ENCODE measurements at regions not wholly inside any gene's neighbourhood (a gene's known extent, or its start where the extent isn't known, plus 50 kb on each side); places are given as distances from the start of the nearest gene placed in this dataset.
"Not testable (repeated sequence)": the region's sequence is repeated elsewhere in the genome, so short reads cannot be mapped to it uniquely, and the experiment has no call there.

- H3K27ac ChIP-seq (ENCODE audit: low read depth, low read length); DNase-seq (ENCODE audit: low read depth in 4 of 6, low spot score in 6 of 6); H3K27me3 ChIP-seq (ENCODE audit: control insufficient read depth, insufficient read depth, low read length); H3K9me3 ChIP-seq (ENCODE audit: control insufficient read depth, insufficient read depth, low read length); H3K4me1 ChIP-seq (ENCODE audit: control insufficient read depth, insufficient read depth, low read length); H3K36me3 ChIP-seq (ENCODE audit: control insufficient read depth, insufficient read depth, low read length); H3K4me3 ChIP-seq (ENCODE audit: low read depth, low read length): not testable (repeated sequence)
- no CpG with 5 or more reads among the region's 5 CpGs for whole genome bisulfite sequencing (ENCODE audit: insufficient coverage)
Measured at GRCh38 chrY:18599606-18600005, 53.1 kb downstream of the HSFY1 start.

- H3K4me3 ChIP-seq (ENCODE audit: low read depth, low read length); H3K27ac ChIP-seq (ENCODE audit: low read depth, low read length); DNase-seq (ENCODE audit: low read depth in 4 of 6, low spot score in 6 of 6); H3K36me3 ChIP-seq (ENCODE audit: control insufficient read depth, insufficient read depth, low read length); H3K9me3 ChIP-seq (ENCODE audit: control insufficient read depth, insufficient read depth, low read length); H3K4me1 ChIP-seq (ENCODE audit: control insufficient read depth, insufficient read depth, low read length); H3K27me3 ChIP-seq (ENCODE audit: control insufficient read depth, insufficient read depth, low read length): not testable (repeated sequence)
- WGBS (ENCODE audit: insufficient coverage), result no CpG with 5 or more reads among the region's 2 CpGs
Measured at GRCh38 chrY:18601287-18601686, 54.8 kb downstream of the HSFY1 start.

- not testable (repeated sequence) for H3K4me1 ChIP-seq (ENCODE audit: control insufficient read depth, insufficient read depth, low read length); H3K4me3 ChIP-seq (ENCODE audit: low read depth, low read length); H3K27me3 ChIP-seq (ENCODE audit: control insufficient read depth, insufficient read depth, low read length); DNase-seq (ENCODE audit: low read depth in 4 of 6, low spot score in 6 of 6); H3K36me3 ChIP-seq (ENCODE audit: control insufficient read depth, insufficient read depth, low read length); H3K27ac ChIP-seq (ENCODE audit: low read depth, low read length); H3K9me3 ChIP-seq (ENCODE audit: control insufficient read depth, insufficient read depth, low read length)
- no CpG with 5 or more reads among the region's 5 CpGs for WGBS (ENCODE audit: insufficient coverage)
Measured at GRCh38 chrY:18606251-18606650, 59.7 kb downstream of the HSFY1 start.

- H3K36me3 ChIP-seq (ENCODE audit: control insufficient read depth, insufficient read depth, low read length); H3K27me3 ChIP-seq (ENCODE audit: control insufficient read depth, insufficient read depth, low read length); H3K4me3 ChIP-seq (ENCODE audit: low read depth, low read length); DNase-seq (ENCODE audit: low read depth in 4 of 6, low spot score in 6 of 6); H3K9me3 ChIP-seq (ENCODE audit: control insufficient read depth, insufficient read depth, low read length); H3K4me1 ChIP-seq (ENCODE audit: control insufficient read depth, insufficient read depth, low read length); H3K27ac ChIP-seq (ENCODE audit: low read depth, low read length): not testable (repeated sequence)
- WGBS (ENCODE audit: insufficient coverage), result no CpG with 5 or more reads among the region's 4 CpGs
Measured at GRCh38 chrY:18608205-18608604, 61.7 kb downstream of the HSFY1 start.

GRCh38 chrY:18615809-18616208 lies 69.3 kb downstream of the HSFY1 start:
- not testable (repeated sequence) for DNase-seq (ENCODE audit: low read depth in 4 of 6, low spot score in 6 of 6); H3K36me3 ChIP-seq (ENCODE audit: control insufficient read depth, insufficient read depth, low read length); H3K27me3 ChIP-seq (ENCODE audit: control insufficient read depth, insufficient read depth, low read length); H3K4me1 ChIP-seq (ENCODE audit: control insufficient read depth, insufficient read depth, low read length); H3K4me3 ChIP-seq (ENCODE audit: low read depth, low read length); H3K27ac ChIP-seq (ENCODE audit: low read depth, low read length); H3K9me3 ChIP-seq (ENCODE audit: control insufficient read depth, insufficient read depth, low read length)
- no CpG with 5 or more reads among the region's 1 CpG for WGBS (ENCODE audit: insufficient coverage)

- not testable (repeated sequence) for H3K4me1 ChIP-seq (ENCODE audit: control insufficient read depth, insufficient read depth, low read length); H3K4me3 ChIP-seq (ENCODE audit: low read depth, low read length); H3K9me3 ChIP-seq (ENCODE audit: control insufficient read depth, insufficient read depth, low read length); H3K27me3 ChIP-seq (ENCODE audit: control insufficient read depth, insufficient read depth, low read length); H3K27ac ChIP-seq (ENCODE audit: low read depth, low read length); DNase-seq (ENCODE audit: low read depth in 4 of 6, low spot score in 6 of 6); H3K36me3 ChIP-seq (ENCODE audit: control insufficient read depth, insufficient read depth, low read length)
- no CpG with 5 or more reads among the region's 9 CpGs for WGBS (ENCODE audit: insufficient coverage)
Measured at GRCh38 chrY:18629805-18630516, 83.4 kb downstream of the HSFY1 start.

- DNase-seq (ENCODE audit: low read depth in 4 of 6, low spot score in 6 of 6); H3K4me1 ChIP-seq (ENCODE audit: control insufficient read depth, insufficient read depth, low read length); H3K27me3 ChIP-seq (ENCODE audit: control insufficient read depth, insufficient read depth, low read length); H3K4me3 ChIP-seq (ENCODE audit: low read depth, low read length); H3K27ac ChIP-seq (ENCODE audit: low read depth, low read length); H3K9me3 ChIP-seq (ENCODE audit: control insufficient read depth, insufficient read depth, low read length); H3K36me3 ChIP-seq (ENCODE audit: control insufficient read depth, insufficient read depth, low read length): not testable (repeated sequence)
- no CpG with 5 or more reads among the region's 3 CpGs for WGBS (ENCODE audit: insufficient coverage)
Measured at GRCh38 chrY:18630571-18630970, 84.1 kb downstream of the HSFY1 start.

GRCh38 chrY:18631610-18632009 lies 85.1 kb downstream of the HSFY1 start:
- WGBS (ENCODE audit: insufficient coverage), result no CpG with 5 or more reads among the region's 7 CpGs
- DNase-seq (ENCODE audit: low read depth in 4 of 6, low spot score in 6 of 6); H3K4me1 ChIP-seq (ENCODE audit: control insufficient read depth, insufficient read depth, low read length): not testable (repeated sequence)

GRCh38 chrY:18650746-18651145 lies 104.2 kb downstream of the HSFY1 start:
- Histone ChIP-seq H3K4me1 (ENCODE audit: control insufficient read depth, insufficient read depth, low read length) (no peaks in the 10 kb centered on the region), H3K27me3 (ENCODE audit: control insufficient read depth, insufficient read depth, low read length) (no peaks in the 10 kb centered on the region), H3K4me3 (ENCODE audit: low read depth, low read length) (no peak overlapping the region), H3K36me3 (ENCODE audit: control insufficient read depth, insufficient read depth, low read length) (no peaks in the 10 kb centered on the region), H3K9me3 (ENCODE audit: control insufficient read depth, insufficient read depth, low read length) (no peaks in the 10 kb centered on the region), H3K27ac (ENCODE audit: low read depth, low read length) (no peak overlapping the region)
- WGBS (ENCODE audit: insufficient coverage), result no CpG with 5 or more reads among the region's 2 CpGs
- DNase-seq (ENCODE audit: low read depth in 4 of 6, low spot score in 6 of 6), result no peak

More at GRCh38 chrY:18631610-18632009, 85.1 kb downstream of the HSFY1 start:
- not testable (repeated sequence) for H3K36me3 ChIP-seq (ENCODE audit: control insufficient read depth, insufficient read depth, low read length); H3K27ac ChIP-seq (ENCODE audit: low read depth, low read length); H3K9me3 ChIP-seq (ENCODE audit: control insufficient read depth, insufficient read depth, low read length); H3K27me3 ChIP-seq (ENCODE audit: control insufficient read depth, insufficient read depth, low read length); H3K4me3 ChIP-seq (ENCODE audit: low read depth, low read length)

GRCh38 chrY:18664559-18664958 lies 109.0 kb downstream of the HSFY2 start:
- no peak for DNase-seq (ENCODE audit: low read depth in 4 of 6, low spot score in 6 of 6)
- Histone ChIP-seq H3K9me3 (ENCODE audit: control insufficient read depth, insufficient read depth, low read length) (no peaks in the 10 kb centered on the region), H3K27ac (ENCODE audit: low read depth, low read length) (no peak overlapping the region), H3K27me3 (ENCODE audit: control insufficient read depth, insufficient read depth, low read length) (no peaks in the 10 kb centered on the region), H3K36me3 (ENCODE audit: control insufficient read depth, insufficient read depth, low read length) (no peaks in the 10 kb centered on the region), H3K4me3 (ENCODE audit: low read depth, low read length) (no peak overlapping the region), H3K4me1 (ENCODE audit: control insufficient read depth, insufficient read depth, low read length) (no peaks in the 10 kb centered on the region)
- WGBS (ENCODE audit: insufficient coverage), result no CpG with 5 or more reads among the region's 2 CpGs
